D721Med (cell line): ENCODE measurements at regions not wholly inside any gene's neighbourhood (a gene's known extent, or its start where the extent isn't known, plus 50 kb on each side); places are given as distances from the start of the nearest gene placed in this dataset.

Experiments used
- DNase-seq: peaks from one replicate; pipeline ENCODE4 v3.0.0; 2011; ENCODE audit warnings: low spot score; ENCODE audit not compliant: insufficient read length
- FAIRE-seq: peaks from 2 replicates; lab custom pipeline; 2011; peaks lifted over from hg19 to GRCh38; lab: Jason Lieb, UNC
- CTCF ChIP-seq: IDR thresholded peaks from 2 replicates; pipeline ENCODE4 v1.5.1; 2012; ENCODE audit warnings: mild to moderate bottlenecking, control low read depth; ENCODE audit not compliant: insufficient read depth; ENCODE audit errors: missing control alignments

- DNase-seq (no peak), FAIRE-seq (no peak)
These were observed 58.5 kb downstream of the TEX13C start for GRCh38 chrX:125378205-125378604.

GRCh38 chrX:125378770-125379169 is 59.1 kb downstream of the TEX13C start:
- no peak for TF ChIP-seq CTCF
- no peak for FAIRE-seq

More at GRCh38 chrX:125378205-125378604, 58.5 kb downstream of the TEX13C start:
- no peak for TF ChIP-seq CTCF

GRCh38 chrX:125382148-125382628 is 62.5 kb downstream of the TEX13C start:
- no peak for FAIRE-seq
- no peak for TF ChIP-seq CTCF
- no peak for DNase-seq

More at GRCh38 chrX:125378770-125379169, 59.1 kb downstream of the TEX13C start:
- DNase-seq, result no peak

- DNase-seq, result no peak
- no peak for FAIRE-seq
- TF ChIP-seq CTCF, result no peak
These were observed 63.2 kb downstream of the TEX13C start for GRCh38 chrX:125382889-125383288.

- FAIRE-seq, result no peak
- TF ChIP-seq CTCF, result no peak
- DNase-seq, result no peak
These were observed 65.2 kb downstream of the TEX13C start for GRCh38 chrX:125384867-125385266.

GRCh38 chrX:125387945-125388344 is 68.3 kb downstream of the TEX13C start:
- FAIRE-seq (no peak), DNase-seq (no peak)
- no peak for TF ChIP-seq CTCF

- no peak for DNase-seq
- FAIRE-seq, result no peak
- no peak for TF ChIP-seq CTCF
These were observed 74.8 kb downstream of the TEX13C start for GRCh38 chrX:125394449-125394848.
